Liver (tissue), 8 donors: ENCODE measurements at regions not wholly inside any gene's neighbourhood (a gene's known extent, or its start where the extent isn't known, plus 50 kb on each side); places are given as distances from the start of the nearest gene placed in this dataset.

Source experiments
- DNase-seq: peaks from one replicate; pipeline ENCODE4 v3.0.0-alpha.2; 2017; ENCODE audit warnings: low spot score
- H3K27ac ChIP-seq, 2 donors: one replicate each; pipeline ENCODE4 v1.7.0; 2013; ENCODE audit warnings: inconsistent platforms in 2 of 2, low read length in 2 of 2, control low read depth in 1 of 2, low read depth in 1 of 2, mild to moderate bottlenecking in 1 of 2
- H3K27me3 ChIP-seq, 4 donors: one replicate each; pipeline versions ENCODE4 v1.6.1 to v1.7.0; 2013; ENCODE audit warnings: low read length in 3 of 4, inconsistent platforms in 1 of 4, mild to moderate bottlenecking in 1 of 4, moderate library complexity in 1 of 4; ENCODE audit not compliant: control insufficient read depth in 4 of 4, insufficient read depth in 4 of 4
- H3K36me3 ChIP-seq, 4 donors: one replicate each; pipeline versions ENCODE4 v1.6.1 to v1.7.0; 2013; ENCODE audit warnings: low read length in 3 of 4, mild to moderate bottlenecking in 3 of 4, low read depth in 1 of 4, moderate library complexity in 1 of 4; ENCODE audit not compliant: control insufficient read depth in 4 of 4, insufficient read depth in 3 of 4
- H3K4me1 ChIP-seq, 4 donors: one replicate each; pipeline versions ENCODE4 v1.6.1 to v1.7.0; 2013; ENCODE audit warnings: low read length in 3 of 4, mild to moderate bottlenecking in 3 of 4, moderate library complexity in 1 of 4; ENCODE audit not compliant: control insufficient read depth in 4 of 4, insufficient read depth in 4 of 4
- H3K4me3 ChIP-seq, 3 donors: one replicate each; pipeline versions ENCODE4 v1.6.1 to v1.7.0; 2013; ENCODE audit warnings: low read length in 3 of 3, control low read depth in 1 of 3, low read depth in 1 of 3, mild to moderate bottlenecking in 1 of 3
- H3K9ac ChIP-seq, 2 donors: one replicate each; pipeline ENCODE4 v1.7.0; 2013; ENCODE audit warnings: low read length in 2 of 2, mild to moderate bottlenecking in 2 of 2, moderate library complexity in 2 of 2, control low read depth in 1 of 2, low read depth in 1 of 2
- H3K9me3 ChIP-seq, 4 donors: one replicate each; pipeline versions ENCODE4 v1.6.1 to v1.7.0; 2013; ENCODE audit warnings: low read length in 3 of 4; ENCODE audit not compliant: control insufficient read depth in 4 of 4
- EGR1 ChIP-seq, 2 donors: IDR thresholded peaks; 2 replicates each; pipeline ENCODE4 v1.6.1; 2016 to 2018; ENCODE audit warnings: antibody characterized with exemption in 2 of 2, low read depth in 2 of 2
- FOXA1 ChIP-seq: IDR thresholded peaks from 2 replicates; pipeline ENCODE4 v1.6.1; 2016; ENCODE audit warnings: antibody characterized with exemption
- GABPA ChIP-seq, 2 donors: IDR thresholded peaks in 1 of 2; conservative IDR thresholded peaks in 1 of 2; 2 replicates each; pipeline ENCODE4 v1.6.1; 2016; ENCODE audit warnings: antibody characterized with exemption in 2 of 2, mild to moderate bottlenecking in 1 of 2, moderate library complexity in 1 of 2
- HNF4A ChIP-seq, 2 donors: conservative IDR thresholded peaks; 2 replicates each; pipeline ENCODE4 v1.6.1; 2016; ENCODE audit warnings: antibody characterized with exemption in 2 of 2, mild to moderate bottlenecking in 2 of 2
- HNF4G ChIP-seq: IDR thresholded peaks from 2 replicates; pipeline ENCODE4 v1.6.1; 2016; ENCODE audit warnings: antibody characterized with exemption
- JUND ChIP-seq, 2 donors: IDR thresholded peaks; 2 replicates each; pipeline ENCODE4 v1.6.1; 2016; ENCODE audit warnings: antibody characterized with exemption in 2 of 2
- NR2F2 ChIP-seq: IDR thresholded peaks from 2 replicates; pipeline ENCODE4 v1.6.1; 2016; ENCODE audit warnings: antibody characterized with exemption
- RXRA ChIP-seq, 2 donors: IDR thresholded peaks; 2 replicates each; pipeline ENCODE4 v1.6.1; 2017 to 2018; ENCODE audit warnings: antibody characterized with exemption in 2 of 2, mild to moderate bottlenecking in 1 of 2
- SP1 ChIP-seq: IDR thresholded peaks from 2 replicates; pipeline ENCODE4 v1.6.1; 2018; ENCODE audit warnings: antibody characterized with exemption, mild to moderate bottlenecking
- TAF1 ChIP-seq: conservative IDR thresholded peaks from 2 replicates; pipeline ENCODE4 v1.6.1; 2016; ENCODE audit warnings: antibody characterized with exemption, mild to moderate bottlenecking
- YY1 ChIP-seq: IDR thresholded peaks from 2 replicates; pipeline ENCODE4 v1.6.1; 2016; ENCODE audit warnings: antibody characterized with exemption, mild to moderate bottlenecking
- WGBS: extraction: QIAGEN DNeasy Blood & Tissue Kit; methylation state at CpG from one replicate; pipeline ENCODE4 v1.1.7; 2013; 5-methylcytosine and 5-hydroxymethylcytosine counted together
- TF ChIP-seq, protein P1 (sequence below): fragments of 150-350 bp; IDR thresholded peaks from 2 replicates; pipeline ENCODE4 v1.5.1; 2017; ENCODE audit warnings: improper control_type of control experiment, low read depth, low read length; ENCODE audit not compliant: missing input control
- TF ChIP-seq, protein P2 (sequence below): IDR thresholded peaks from 2 replicates; pipeline ENCODE4 v1.6.1; 2016; ENCODE audit warnings: antibody characterized with exemption
- TF ChIP-seq, protein P3 (sequence below): IDR thresholded peaks from 2 replicates; pipeline ENCODE4 v1.6.1; 2016; ENCODE audit warnings: antibody characterized with exemption
- TF ChIP-seq, protein P4 (sequence below): IDR thresholded peaks from 2 replicates; pipeline ENCODE4 v1.6.1; 2016; ENCODE audit warnings: antibody characterized with exemption, mild to moderate bottlenecking
- TF ChIP-seq, protein P5 (sequence below): IDR thresholded peaks from 2 replicates; pipeline ENCODE4 v1.6.1; 2016; ENCODE audit warnings: antibody characterized with exemption
- donor health status: healthy.
- donor health status: healthy.
- donor health status: healthy.
- donor health status: healthy.
- donor health status: healthy.

DNA sequence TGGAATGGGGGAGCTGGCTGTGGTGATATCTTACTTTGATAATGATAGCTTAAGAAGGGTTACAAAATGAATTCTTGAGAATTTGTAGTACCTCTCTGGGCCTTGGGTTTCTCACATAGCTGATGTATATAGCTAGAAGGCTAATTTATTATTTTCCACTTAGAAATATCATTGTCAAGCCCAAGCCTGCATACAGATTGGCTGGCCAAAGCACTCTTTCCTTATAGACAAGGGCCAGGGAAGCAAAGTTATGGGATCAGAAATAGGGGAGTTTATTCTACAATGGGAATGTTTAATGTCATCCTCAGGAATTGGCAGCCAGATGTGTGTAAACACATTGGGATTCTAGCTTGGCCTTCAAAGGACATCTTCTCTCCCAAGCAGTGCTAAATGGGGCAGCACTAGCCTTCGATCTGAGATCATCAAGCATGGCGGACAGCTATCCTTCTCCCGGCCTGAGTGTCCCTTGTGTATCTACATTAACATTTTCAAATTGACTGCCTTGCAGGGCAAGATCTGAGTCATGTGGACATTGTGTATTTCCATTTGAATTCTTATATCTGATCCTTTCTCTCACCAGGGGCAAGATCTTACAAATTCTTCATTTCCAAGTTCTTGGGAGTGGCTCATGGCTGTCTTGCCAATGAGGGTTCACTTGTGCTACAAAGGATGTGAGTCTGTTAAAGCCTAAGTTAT is 457.2 kb downstream of the ARHGEF28 start:
- Histone ChIP-seq H3K4me1 (no peaks in the 10 kb centered on the region), H3K9me3 (no peaks in the 10 kb centered on the region), H3K27me3 (no peaks in the 10 kb centered on the region), H3K27ac (no peak overlapping the region), H3K9ac (no peak overlapping the region), H3K4me3 (no peak overlapping the region), H3K36me3 (no peaks in the 10 kb centered on the region)
- TF ChIP-seq JUND (IDR thresholded peaks at IDR 0.05) (no peak), RXRA (IDR thresholded peaks at IDR 0.05) (no peak), TAF1 (no peak), GABPA (IDR thresholded peaks at IDR 0.05 in 1 of 2, conservative IDR thresholded peaks at IDR 0.05 in 1 of 2) (no peak), HNF4G (no peak), NR2F2 (no peak), FOXA1 (no peak), YY1 (no peak), SP1 (no peak)
- TF ChIP-seq, protein P1, sequence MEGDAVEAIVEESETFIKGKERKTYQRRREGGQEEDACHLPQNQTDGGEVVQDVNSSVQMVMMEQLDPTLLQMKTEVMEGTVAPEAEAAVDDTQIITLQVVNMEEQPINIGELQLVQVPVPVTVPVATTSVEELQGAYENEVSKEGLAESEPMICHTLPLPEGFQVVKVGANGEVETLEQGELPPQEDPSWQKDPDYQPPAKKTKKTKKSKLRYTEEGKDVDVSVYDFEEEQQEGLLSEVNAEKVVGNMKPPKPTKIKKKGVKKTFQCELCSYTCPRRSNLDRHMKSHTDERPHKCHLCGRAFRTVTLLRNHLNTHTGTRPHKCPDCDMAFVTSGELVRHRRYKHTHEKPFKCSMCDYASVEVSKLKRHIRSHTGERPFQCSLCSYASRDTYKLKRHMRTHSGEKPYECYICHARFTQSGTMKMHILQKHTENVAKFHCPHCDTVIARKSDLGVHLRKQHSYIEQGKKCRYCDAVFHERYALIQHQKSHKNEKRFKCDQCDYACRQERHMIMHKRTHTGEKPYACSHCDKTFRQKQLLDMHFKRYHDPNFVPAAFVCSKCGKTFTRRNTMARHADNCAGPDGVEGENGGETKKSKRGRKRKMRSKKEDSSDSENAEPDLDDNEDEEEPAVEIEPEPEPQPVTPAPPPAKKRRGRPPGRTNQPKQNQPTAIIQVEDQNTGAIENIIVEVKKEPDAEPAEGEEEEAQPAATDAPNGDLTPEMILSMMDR, result no peak
- TF ChIP-seq, protein P2, sequence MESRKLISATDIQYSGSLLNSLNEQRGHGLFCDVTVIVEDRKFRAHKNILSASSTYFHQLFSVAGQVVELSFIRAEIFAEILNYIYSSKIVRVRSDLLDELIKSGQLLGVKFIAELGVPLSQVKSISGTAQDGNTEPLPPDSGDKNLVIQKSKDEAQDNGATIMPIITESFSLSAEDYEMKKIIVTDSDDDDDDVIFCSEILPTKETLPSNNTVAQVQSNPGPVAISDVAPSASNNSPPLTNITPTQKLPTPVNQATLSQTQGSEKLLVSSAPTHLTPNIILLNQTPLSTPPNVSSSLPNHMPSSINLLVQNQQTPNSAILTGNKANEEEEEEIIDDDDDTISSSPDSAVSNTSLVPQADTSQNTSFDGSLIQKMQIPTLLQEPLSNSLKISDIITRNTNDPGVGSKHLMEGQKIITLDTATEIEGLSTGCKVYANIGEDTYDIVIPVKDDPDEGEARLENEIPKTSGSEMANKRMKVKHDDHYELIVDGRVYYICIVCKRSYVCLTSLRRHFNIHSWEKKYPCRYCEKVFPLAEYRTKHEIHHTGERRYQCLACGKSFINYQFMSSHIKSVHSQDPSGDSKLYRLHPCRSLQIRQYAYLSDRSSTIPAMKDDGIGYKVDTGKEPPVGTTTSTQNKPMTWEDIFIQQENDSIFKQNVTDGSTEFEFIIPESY, result no peak
- TF ChIP-seq, protein P3, sequence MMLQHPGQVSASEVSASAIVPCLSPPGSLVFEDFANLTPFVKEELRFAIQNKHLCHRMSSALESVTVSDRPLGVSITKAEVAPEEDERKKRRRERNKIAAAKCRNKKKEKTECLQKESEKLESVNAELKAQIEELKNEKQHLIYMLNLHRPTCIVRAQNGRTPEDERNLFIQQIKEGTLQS, result no peak
- TF ChIP-seq, protein P4, sequence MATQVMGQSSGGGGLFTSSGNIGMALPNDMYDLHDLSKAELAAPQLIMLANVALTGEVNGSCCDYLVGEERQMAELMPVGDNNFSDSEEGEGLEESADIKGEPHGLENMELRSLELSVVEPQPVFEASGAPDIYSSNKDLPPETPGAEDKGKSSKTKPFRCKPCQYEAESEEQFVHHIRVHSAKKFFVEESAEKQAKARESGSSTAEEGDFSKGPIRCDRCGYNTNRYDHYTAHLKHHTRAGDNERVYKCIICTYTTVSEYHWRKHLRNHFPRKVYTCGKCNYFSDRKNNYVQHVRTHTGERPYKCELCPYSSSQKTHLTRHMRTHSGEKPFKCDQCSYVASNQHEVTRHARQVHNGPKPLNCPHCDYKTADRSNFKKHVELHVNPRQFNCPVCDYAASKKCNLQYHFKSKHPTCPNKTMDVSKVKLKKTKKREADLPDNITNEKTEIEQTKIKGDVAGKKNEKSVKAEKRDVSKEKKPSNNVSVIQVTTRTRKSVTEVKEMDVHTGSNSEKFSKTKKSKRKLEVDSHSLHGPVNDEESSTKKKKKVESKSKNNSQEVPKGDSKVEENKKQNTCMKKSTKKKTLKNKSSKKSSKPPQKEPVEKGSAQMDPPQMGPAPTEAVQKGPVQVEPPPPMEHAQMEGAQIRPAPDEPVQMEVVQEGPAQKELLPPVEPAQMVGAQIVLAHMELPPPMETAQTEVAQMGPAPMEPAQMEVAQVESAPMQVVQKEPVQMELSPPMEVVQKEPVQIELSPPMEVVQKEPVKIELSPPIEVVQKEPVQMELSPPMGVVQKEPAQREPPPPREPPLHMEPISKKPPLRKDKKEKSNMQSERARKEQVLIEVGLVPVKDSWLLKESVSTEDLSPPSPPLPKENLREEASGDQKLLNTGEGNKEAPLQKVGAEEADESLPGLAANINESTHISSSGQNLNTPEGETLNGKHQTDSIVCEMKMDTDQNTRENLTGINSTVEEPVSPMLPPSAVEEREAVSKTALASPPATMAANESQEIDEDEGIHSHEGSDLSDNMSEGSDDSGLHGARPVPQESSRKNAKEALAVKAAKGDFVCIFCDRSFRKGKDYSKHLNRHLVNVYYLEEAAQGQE, result no peak
- TF ChIP-seq, protein P5, sequence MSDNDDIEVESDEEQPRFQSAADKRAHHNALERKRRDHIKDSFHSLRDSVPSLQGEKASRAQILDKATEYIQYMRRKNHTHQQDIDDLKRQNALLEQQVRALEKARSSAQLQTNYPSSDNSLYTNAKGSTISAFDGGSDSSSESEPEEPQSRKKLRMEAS, result no peak
- DNase-seq, result no peak
- WGBS, result 82% methylated on average over 3 of the region's 3 CpGs

DNA sequence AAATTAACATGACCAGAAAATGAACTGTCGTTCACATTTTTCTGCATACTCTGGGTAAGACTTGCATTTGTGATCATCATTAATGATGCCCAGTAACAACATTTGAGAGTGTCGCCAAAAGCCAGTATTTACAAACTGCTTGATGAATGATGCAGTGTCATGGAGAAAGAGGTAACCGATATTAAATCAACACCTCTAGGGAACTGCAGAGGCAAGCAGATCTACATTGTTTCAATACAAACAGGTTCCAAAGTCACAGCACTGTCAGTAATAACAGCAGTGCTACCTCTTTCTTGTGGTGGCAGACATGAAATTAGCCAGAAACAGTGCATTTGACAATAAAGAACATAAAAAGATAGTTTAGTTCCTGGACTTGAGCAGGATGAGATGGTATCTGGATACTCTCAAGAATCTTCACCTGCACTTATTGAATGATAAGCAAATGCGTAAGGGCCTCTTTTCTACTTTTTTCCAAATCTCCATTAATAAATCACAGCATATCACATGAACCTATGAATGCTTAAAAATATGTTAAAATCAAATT is 456.6 kb downstream of the ARHGEF28 start:
- no peak overlapping the region for H3K9ac ChIP-seq
- no peak overlapping the region for H3K27ac ChIP-seq
- H3K36me3 ChIP-seq, result no peaks in the 10 kb centered on the region
- H3K4me3 ChIP-seq, result no peak overlapping the region
- no peaks in the 10 kb centered on the region for H3K27me3 ChIP-seq
- 89% methylated on average over 4 of the region's 4 CpGs for WGBS
- H3K4me1 ChIP-seq, result no peaks in the 10 kb centered on the region
- H3K9me3 ChIP-seq, result no peaks in the 10 kb centered on the region
- TF ChIP-seq GABPA (IDR thresholded peaks at IDR 0.05 in 1 of 2, conservative IDR thresholded peaks at IDR 0.05 in 1 of 2) (no peak), HNF4G (no peak), EGR1 (IDR thresholded peaks at IDR 0.05; ENCODE audit: low read depth in 2 of 2) (no peak), TAF1 (no peak), JUND (IDR thresholded peaks at IDR 0.05) (no peak), FOXA1 (no peak), HNF4A (conservative IDR thresholded peaks at IDR 0.05) (no peak)
- TF ChIP-seq, protein P2, result no peak
- no peak for DNase-seq
